MM.1S (cell line): ENCODE measurements at regions not wholly inside any gene's neighbourhood (a gene's known extent, or its start where the extent isn't known, plus 50 kb on each side); places are given as distances from the start of the nearest gene placed in this dataset.

Experiments used
- DNase-seq: peaks from one replicate; pipeline ENCODE4 v3.0.0-alpha.2; 2015
- H2AFZ ChIP-seq: fragments of 300-600 bp; sonication (generic); 2 replicates; pipeline ENCODE4 v1.6.0; 2016; ENCODE audit warnings: antibody characterized with exemption, low read length
- H3F3A ChIP-seq: fragments of 300-600 bp; sonication (generic); 2 replicates; pipeline ENCODE4 v1.6.1; 2016; ENCODE audit warnings: mild to moderate bottlenecking, antibody characterized with exemption, low read length, moderate library complexity, mixed read lengths; ENCODE audit not compliant: insufficient read depth
- H3K27ac ChIP-seq: fragments of 300-600 bp; sonication (generic); 2 replicates; pipeline ENCODE4 v1.5.1; 2016; ENCODE audit warnings: mild to moderate bottlenecking, low read length
- H3K27me3 ChIP-seq: fragments of 300-600 bp; sonication (generic); replicated peaks from 2 replicates; pipeline ENCODE4 v1.6.0; 2016; ENCODE audit warnings: low read length; ENCODE audit not compliant: insufficient read depth
- H3K36me3 ChIP-seq: fragments of 300-600 bp; sonication (generic); replicated peaks from 2 replicates; pipeline ENCODE4 v1.6.1; 2016; ENCODE audit warnings: mild to moderate bottlenecking, low read length, mixed read lengths; ENCODE audit not compliant: insufficient read depth
- H3K4me1 ChIP-seq: fragments of 300-600 bp; sonication (generic); 2 replicates; pipeline ENCODE4 v1.6.1; 2016; ENCODE audit warnings: low read length, mixed read lengths
- H3K4me2 ChIP-seq: fragments of 300-600 bp; sonication (generic); 2 replicates; pipeline ENCODE4 v1.6.0; 2016; ENCODE audit warnings: low read depth, low read length
- H3K4me3 ChIP-seq: fragments of 300-600 bp; sonication (generic); 2 replicates; pipeline ENCODE4 v1.5.1; 2016; ENCODE audit warnings: low read length, mixed read lengths
- H3K79me2 ChIP-seq: fragments of 300-600 bp; sonication (generic); 2 replicates; pipeline ENCODE4 v1.6.1; 2016; ENCODE audit warnings: mixed run types, low read length, mixed read lengths
- H3K9ac ChIP-seq: fragments of 300-600 bp; sonication (generic); 2 replicates; pipeline ENCODE4 v1.6.1; 2016; ENCODE audit warnings: low read length, mixed read lengths
- H3K9me2 ChIP-seq: fragments of 300-600 bp; sonication (generic); replicated peaks from 2 replicates; pipeline ENCODE4 v1.6.1; 2016; ENCODE audit warnings: mild to moderate bottlenecking, low read length, mixed read lengths; ENCODE audit not compliant: insufficient read depth
- H3K9me3 ChIP-seq: fragments of 300-600 bp; sonication (generic); replicated peaks from 2 replicates; pipeline ENCODE4 v1.6.1; 2016; ENCODE audit warnings: mild to moderate bottlenecking, low read length, mixed read lengths; ENCODE audit not compliant: insufficient read depth
- H4K20me1 ChIP-seq: fragments of 300-600 bp; sonication (generic); 2 replicates; pipeline ENCODE4 v1.6.1; 2016; ENCODE audit warnings: mild to moderate bottlenecking, low read length, moderate library complexity, mixed read lengths; ENCODE audit not compliant: insufficient read depth
- EZH2 ChIP-seq: fragments of 300-600 bp; sonication (generic); optimal IDR thresholded peaks from 2 replicates; pipeline ENCODE3; 2017; ENCODE audit warnings: low read depth, mild to moderate bottlenecking, antibody characterized with exemption, low read length, mixed read lengths
- EZH2phosphoT487 ChIP-seq: fragments of 300-600 bp; sonication (generic); IDR thresholded peaks from 2 replicates; pipeline ENCODE4 v1.6.1; 2018; ENCODE audit warnings: antibody characterized with exemption, low read length
- TF ChIP-seq, protein P1 (sequence below): fragments of 300-600 bp; sonication (generic); IDR thresholded peaks from 2 replicates; pipeline ENCODE4 v1.5.1; 2016; ENCODE audit warnings: antibody characterized with exemption, low read length, mixed read lengths

DNA sequence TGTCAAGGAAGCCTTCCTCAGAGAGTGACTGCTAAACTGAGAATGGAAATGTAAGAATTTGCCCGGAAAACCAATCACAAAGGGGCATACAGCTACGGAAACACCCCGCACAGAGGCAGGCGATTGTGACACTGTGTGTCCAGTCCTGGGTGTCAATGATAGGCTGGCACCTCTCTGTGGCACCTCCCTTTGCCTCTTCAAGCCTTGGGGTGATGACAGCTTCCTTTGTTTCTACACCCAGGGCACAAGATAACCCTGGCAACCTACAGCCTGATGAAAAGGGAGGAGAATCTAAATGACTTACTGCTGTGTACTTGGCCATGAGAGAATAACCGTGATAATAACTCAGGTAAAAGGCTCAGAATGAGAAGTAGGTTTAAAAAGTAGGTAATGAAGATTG lies 93.6 kb upstream of the SSTR4 start:
- Histone ChIP-seq H3K9ac (no peak overlapping the region), H3K27me3 (no peaks in the 10 kb centered on the region), H2AFZ (no peak overlapping the region), H3K4me1 (no peaks in the 10 kb centered on the region), H3K36me3 (no peaks in the 10 kb centered on the region), H3K27ac (no peak overlapping the region), H3K4me3 (no peak overlapping the region), H4K20me1 (no peaks in the 10 kb centered on the region), H3F3A (no peaks in the 10 kb centered on the region), H3K9me3 (no peaks in the 10 kb centered on the region; the same call in 1 of the 2 replicates), H3K9me2 (no peaks in the 10 kb centered on the region), H3K79me2 (no peaks in the 10 kb centered on the region), H3K4me2 (no peak overlapping the region)
- TF ChIP-seq, protein P1, sequence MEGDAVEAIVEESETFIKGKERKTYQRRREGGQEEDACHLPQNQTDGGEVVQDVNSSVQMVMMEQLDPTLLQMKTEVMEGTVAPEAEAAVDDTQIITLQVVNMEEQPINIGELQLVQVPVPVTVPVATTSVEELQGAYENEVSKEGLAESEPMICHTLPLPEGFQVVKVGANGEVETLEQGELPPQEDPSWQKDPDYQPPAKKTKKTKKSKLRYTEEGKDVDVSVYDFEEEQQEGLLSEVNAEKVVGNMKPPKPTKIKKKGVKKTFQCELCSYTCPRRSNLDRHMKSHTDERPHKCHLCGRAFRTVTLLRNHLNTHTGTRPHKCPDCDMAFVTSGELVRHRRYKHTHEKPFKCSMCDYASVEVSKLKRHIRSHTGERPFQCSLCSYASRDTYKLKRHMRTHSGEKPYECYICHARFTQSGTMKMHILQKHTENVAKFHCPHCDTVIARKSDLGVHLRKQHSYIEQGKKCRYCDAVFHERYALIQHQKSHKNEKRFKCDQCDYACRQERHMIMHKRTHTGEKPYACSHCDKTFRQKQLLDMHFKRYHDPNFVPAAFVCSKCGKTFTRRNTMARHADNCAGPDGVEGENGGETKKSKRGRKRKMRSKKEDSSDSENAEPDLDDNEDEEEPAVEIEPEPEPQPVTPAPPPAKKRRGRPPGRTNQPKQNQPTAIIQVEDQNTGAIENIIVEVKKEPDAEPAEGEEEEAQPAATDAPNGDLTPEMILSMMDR: no peak
- TF ChIP-seq EZH2 (no peak), EZH2phosphoT487 (no peak)
- DNase-seq: no peak

- Histone ChIP-seq H4K20me1 (no peaks in the 10 kb centered on the region), H3K4me2 (no peak overlapping the region), H3K9me3 (no peaks in the 10 kb centered on the region; the same call in 1 of the 2 replicates), H3K4me1 (no peaks in the 10 kb centered on the region), H3K4me3 (no peak overlapping the region), H3K9ac (no peak overlapping the region), H3K9me2 (no peaks in the 10 kb centered on the region), H3K79me2 (no peaks in the 10 kb centered on the region), H2AFZ (no peak overlapping the region), H3K27me3 (no peaks in the 10 kb centered on the region), H3F3A (no peaks in the 10 kb centered on the region), H3K27ac (no peak overlapping the region), H3K36me3 (no peaks in the 10 kb centered on the region)
- TF ChIP-seq EZH2: no peak
- TF ChIP-seq, protein P1: no peak
- no peak for DNase-seq
Measured at GRCh38 chr20:22942742-22943141, 92.4 kb upstream of the SSTR4 start.

GRCh38 chr20:22944062-22944461 lies 91.0 kb upstream of the SSTR4 start:
- no peak overlapping the region for H3K27ac ChIP-seq
- H3K36me3 ChIP-seq: no peaks in the 10 kb centered on the region
- H4K20me1 ChIP-seq: no peaks in the 10 kb centered on the region

More at GRCh38 chr20:22944062-22944461, 91.0 kb upstream of the SSTR4 start:
- no peak for DNase-seq
- H3K4me3 ChIP-seq: no peak overlapping the region
- H2AFZ ChIP-seq: no peak overlapping the region
- H3F3A ChIP-seq: no peaks in the 10 kb centered on the region
- H3K27me3 ChIP-seq: no peaks in the 10 kb centered on the region
- H3K9ac ChIP-seq: no peak overlapping the region
- no peaks in the 10 kb centered on the region; the same call in 1 of the 2 replicates for H3K9me3 ChIP-seq
- H3K4me1 ChIP-seq: no peaks in the 10 kb centered on the region
- H3K4me2 ChIP-seq: no peak overlapping the region
- TF ChIP-seq EZH2 (no peak), EZH2phosphoT487 (no peak)
- TF ChIP-seq, protein P1: no peak
- no peaks in the 10 kb centered on the region for H3K79me2 ChIP-seq
- H3K9me2 ChIP-seq: no peaks in the 10 kb centered on the region
